Kidney epithelial cell (primary cell): ENCODE measurements at regions not wholly inside any gene's neighbourhood (a gene's known extent, or its start where the extent isn't known, plus 50 kb on each side); places are given as distances from the start of the nearest gene placed in this dataset.

Experiments
- DNase-seq: peaks from one replicate; pipeline ENCODE4 v3.0.0-alpha.2; 2010; ENCODE audit warnings: low read depth
- H3K27me3 ChIP-seq: 2 replicates; pipeline ENCODE4 v1.6.0; 2011; ENCODE audit warnings: low read length; ENCODE audit not compliant: control insufficient read depth, insufficient read depth
- H3K36me3 ChIP-seq: 2 replicates; pipeline ENCODE4 v1.5.1; 2011; ENCODE audit warnings: low read length; ENCODE audit not compliant: control insufficient read depth, insufficient read depth
- H3K4me3 ChIP-seq: 2 replicates; pipeline ENCODE4 v1.5.1; 2011; ENCODE audit warnings: low read depth, mild to moderate bottlenecking, control low read depth, low read length
- CTCF ChIP-seq: IDR thresholded peaks from 2 replicates; pipeline ENCODE4 v1.5.1; 2011; ENCODE audit warnings: mild to moderate bottlenecking, moderate library complexity, low read length, control low read depth, inconsistent platforms; ENCODE audit not compliant: insufficient read depth, poor library complexity, severe bottlenecking

- DNase-seq = no peak
- H3K27me3 ChIP-seq = no peaks in the 10 kb centered on the region
- H3K36me3 ChIP-seq = no peaks in the 10 kb centered on the region
- no peak for TF ChIP-seq CTCF
- H3K4me3 ChIP-seq = no peak overlapping the region
Observed at GRCh38 chr13:103203735-103204330, 137.6 kb upstream of the SLC10A2 start.

GRCh38 chr13:103200118-103200885 is 134.1 kb upstream of the SLC10A2 start:
- H3K4me3 ChIP-seq = no peak overlapping the region
- no peak for TF ChIP-seq CTCF
- H3K27me3 ChIP-seq = no peaks in the 10 kb centered on the region
- no peaks in the 10 kb centered on the region for H3K36me3 ChIP-seq
- no peak for DNase-seq

- H3K36me3 ChIP-seq = no peaks in the 10 kb centered on the region
- no peak for DNase-seq
- H3K27me3 ChIP-seq = no peaks in the 10 kb centered on the region
- no peak overlapping the region for H3K4me3 ChIP-seq
- no peak for TF ChIP-seq CTCF
Observed at GRCh38 chr13:103199380-103200088, 133.3 kb upstream of the SLC10A2 start.

GRCh38 chr13:103196356-103196755 is 130.1 kb upstream of the SLC10A2 start:
- H3K4me3 ChIP-seq = no peak overlapping the region
- H3K27me3 ChIP-seq = no peaks in the 10 kb centered on the region

GRCh38 chr13:103195762-103196161 is 129.5 kb upstream of the SLC10A2 start:
- Histone ChIP-seq H3K27me3 (no peaks in the 10 kb centered on the region), H3K36me3 (no peaks in the 10 kb centered on the region), H3K4me3 (no peak overlapping the region)
- no peak for TF ChIP-seq CTCF
- no peak for DNase-seq

More at GRCh38 chr13:103196356-103196755, 130.1 kb upstream of the SLC10A2 start:
- TF ChIP-seq CTCF = no peak
- DNase-seq = no peak
- no peaks in the 10 kb centered on the region for H3K36me3 ChIP-seq
